ENCODE measurements at regions not wholly inside any gene's neighbourhood (a gene's known extent, or its start where the extent isn't known, plus 50 kb on each side); places are given as distances from the start of the nearest gene placed in this dataset.
A peak's percentile ranks its signal among the peaks of the same experiment; 100 is the strongest.
"Not testable (repeated sequence)": the region's sequence is repeated elsewhere in the genome, so short reads cannot be mapped to it uniquely, and the experiment has no call there.

GRCh38 chr2:2721296-2721835, 390.3 kb upstream of the MYT1L start:
- H3K4me1 ChIP-seq (ENCODE audit: insufficient read depth, low read length) = no peaks in the 10 kb centered on the region
- no peaks in the 10 kb centered on the region for H3K9me3 ChIP-seq (ENCODE audit: low read depth, low read length)
- no peak for DNase-seq (ENCODE audit: insufficient read length, low spot score, missing footprints)
- H3K4me3 ChIP-seq (ENCODE audit: insufficient read depth, low read length) = no peak overlapping the region
- H3K36me3 ChIP-seq (ENCODE audit: insufficient read depth, low read length) = no peaks in the 10 kb centered on the region
- H3K4me2 ChIP-seq (ENCODE audit: insufficient read depth, low read length) = no peak overlapping the region
- TF ChIP-seq CTCF (IDR thresholded peaks at IDR 0.05; ENCODE audit: extremely low read depth, low read depth, low read length) = no peak
- no peaks in the 10 kb centered on the region for H3K27me3 ChIP-seq (ENCODE audit: insufficient read depth, low read length)
- no peaks in the 10 kb centered on the region for H3K79me2 ChIP-seq (ENCODE audit: insufficient read depth, low read length)
- no peak overlapping the region for H2AFZ ChIP-seq (ENCODE audit: low read length)
- no peak overlapping the region for H3K27ac ChIP-seq (ENCODE audit: low read depth, low read length)
- no peaks in the 10 kb centered on the region for H4K20me1 ChIP-seq (ENCODE audit: insufficient read depth, low read length)

GRCh38 chr2:2720806-2721205, 389.7 kb upstream of the MYT1L start:
- not testable (repeated sequence) for H2AFZ ChIP-seq (ENCODE audit: low read length); H3K27ac ChIP-seq (ENCODE audit: low read depth, low read length); H3K9me3 ChIP-seq (ENCODE audit: low read depth, low read length); H3K27me3 ChIP-seq (ENCODE audit: insufficient read depth, low read length); H3K79me2 ChIP-seq (ENCODE audit: insufficient read depth, low read length); H3K4me1 ChIP-seq (ENCODE audit: insufficient read depth, low read length); H3K36me3 ChIP-seq (ENCODE audit: insufficient read depth, low read length); H3K4me3 ChIP-seq (ENCODE audit: insufficient read depth, low read length); H3K4me2 ChIP-seq (ENCODE audit: insufficient read depth, low read length); H4K20me1 ChIP-seq (ENCODE audit: insufficient read depth, low read length)
- DNase-seq (ENCODE audit: insufficient read length, low spot score, missing footprints) = peak; percentile 5

GRCh38 chr2:2720351-2720750, 389.3 kb upstream of the MYT1L start:
- no peaks in the 10 kb centered on the region for H4K20me1 ChIP-seq (ENCODE audit: insufficient read depth, low read length)
- no peak overlapping the region for H2AFZ ChIP-seq (ENCODE audit: low read length)
- H3K27me3 ChIP-seq (ENCODE audit: insufficient read depth, low read length) = no peaks in the 10 kb centered on the region
- no peak overlapping the region for H3K27ac ChIP-seq (ENCODE audit: low read depth, low read length)
- TF ChIP-seq CTCF (IDR thresholded peaks at IDR 0.05; ENCODE audit: extremely low read depth, low read depth, low read length) = no peak
- H3K4me2 ChIP-seq (ENCODE audit: insufficient read depth, low read length) = no peak overlapping the region
- H3K4me1 ChIP-seq (ENCODE audit: insufficient read depth, low read length) = no peaks in the 10 kb centered on the region
- DNase-seq (ENCODE audit: insufficient read length, low spot score, missing footprints) = peak; percentile 5
- H3K79me2 ChIP-seq (ENCODE audit: insufficient read depth, low read length) = no peaks in the 10 kb centered on the region
- H3K9me3 ChIP-seq (ENCODE audit: low read depth, low read length) = no peaks in the 10 kb centered on the region
- no peak overlapping the region for H3K4me3 ChIP-seq (ENCODE audit: insufficient read depth, low read length)
- H3K36me3 ChIP-seq (ENCODE audit: insufficient read depth, low read length) = no peaks in the 10 kb centered on the region

GRCh38 chr2:2719781-2720180, 388.7 kb upstream of the MYT1L start:
- TF ChIP-seq CTCF (IDR thresholded peaks at IDR 0.05; ENCODE audit: extremely low read depth, low read depth, low read length) = no peak
- Histone ChIP-seq H3K27me3 (ENCODE audit: insufficient read depth, low read length) (no peaks in the 10 kb centered on the region), H3K9me3 (ENCODE audit: low read depth, low read length) (no peaks in the 10 kb centered on the region), H3K79me2 (ENCODE audit: insufficient read depth, low read length) (no peaks in the 10 kb centered on the region), H2AFZ (ENCODE audit: low read length) (no peak overlapping the region), H4K20me1 (ENCODE audit: insufficient read depth, low read length) (no peaks in the 10 kb centered on the region), H3K4me2 (ENCODE audit: insufficient read depth, low read length) (no peak overlapping the region), H3K4me3 (ENCODE audit: insufficient read depth, low read length) (no peak overlapping the region), H3K27ac (ENCODE audit: low read depth, low read length) (no peak overlapping the region), H3K4me1 (ENCODE audit: insufficient read depth, low read length) (no peaks in the 10 kb centered on the region), H3K36me3 (ENCODE audit: insufficient read depth, low read length) (no peaks in the 10 kb centered on the region)
- peak; percentile 30 for DNase-seq (ENCODE audit: insufficient read length, low spot score, missing footprints)

All from osteoblast (primary cell).